OCI-LY3 (cell line): ENCODE measurements at regions not wholly inside any gene's neighbourhood (a gene's known extent, or its start where the extent isn't known, plus 50 kb on each side); places are given as distances from the start of the nearest gene placed in this dataset.

Experiments used
- H2AFZ ChIP-seq: fragments of 200-600, 300-600 bp; shearing (Covaris generic); 2 replicates; pipeline ENCODE4 v1.6.0; 2014; ENCODE audit warnings: antibody characterized with exemption, low read depth, low read length
- H3K27ac ChIP-seq: fragments of 200-600, 300-600 bp; sonication (generic); 2 replicates; pipeline ENCODE4 v1.5.1; 2014; ENCODE audit warnings: mild to moderate bottlenecking, low read length, moderate library complexity, mixed read lengths
- H3K27me3 ChIP-seq: fragments of 200-600, 300-600 bp; sonication (generic); 2 replicates; pipeline ENCODE4 v1.6.1; 2014; ENCODE audit warnings: low read depth, low read length, mixed read lengths
- H3K36me3 ChIP-seq: fragments of 200-600, 300-600 bp; sonication (generic); replicated peaks from 2 replicates; pipeline ENCODE3; 2014; ENCODE audit warnings: low read depth, low read length, mixed read lengths
- H3K4me1 ChIP-seq: fragments of 300-600, 200-600 bp; sonication (generic); 2 replicates; pipeline ENCODE4 v1.6.1; 2014; ENCODE audit warnings: low read length, mixed read lengths
- H3K4me2 ChIP-seq: fragments of 200-600, 300-600 bp; sonication (generic); 2 replicates; pipeline ENCODE4 v1.6.1; 2014; ENCODE audit warnings: low read length, mixed read lengths
- H3K4me3 ChIP-seq: fragments of 300-600, 200-600 bp; sonication (generic); 2 replicates; pipeline ENCODE4 v1.5.1; 2014; ENCODE audit warnings: antibody characterized with exemption, mild to moderate bottlenecking, low read length, moderate library complexity
- H3K79me2 ChIP-seq: fragments of 300-600, 200-600 bp; shearing (Covaris generic); 2 replicates; pipeline ENCODE4 v1.6.1; 2014; ENCODE audit warnings: mild to moderate bottlenecking, low read length, mixed read lengths
- H3K9ac ChIP-seq: fragments of 300-600, 200-600 bp; shearing (Covaris generic); 2 replicates; pipeline ENCODE4 v1.6.0; 2014; ENCODE audit warnings: mild to moderate bottlenecking, low read length, moderate library complexity
- H3K9me3 ChIP-seq: fragments of 200-600, 300-600 bp; shearing (Covaris generic); 2 replicates; pipeline ENCODE4 v1.6.1; 2014; ENCODE audit warnings: low read length, mixed read lengths; ENCODE audit not compliant: insufficient read depth
- H4K20me1 ChIP-seq: fragments of 200-600, 300-600 bp; sonication (generic); 2 replicates; pipeline ENCODE4 v1.6.1; 2016; ENCODE audit warnings: low read length, mixed read lengths; ENCODE audit not compliant: insufficient read depth
- CTCF ChIP-seq: fragments of 200-600, 300-600 bp; sonication (generic); IDR thresholded peaks from 2 replicates; pipeline ENCODE4 v1.5.1; 2014; ENCODE audit warnings: antibody characterized with exemption, low read length, low read depth
- EZH2phosphoT487 ChIP-seq: fragments of 200-600 bp; shearing (Covaris generic); IDR thresholded peaks from 2 replicates; pipeline ENCODE4 v1.6.1; 2018; ENCODE audit warnings: antibody characterized with exemption, mixed run types, low read depth

- Histone ChIP-seq H4K20me1 (no peaks in the 10 kb centered on the region), H3K36me3 (no peaks in the 10 kb centered on the region), H3K9ac (no peak overlapping the region), H3K27ac (no peak overlapping the region), H3K4me1 (no peaks in the 10 kb centered on the region), H3K79me2 (no peaks in the 10 kb centered on the region), H3K4me3 (no peak overlapping the region), H3K9me3 (no peaks in the 10 kb centered on the region), H2AFZ (no peak overlapping the region), H3K27me3 (no peaks in the 10 kb centered on the region), H3K4me2 (no peak overlapping the region)
- TF ChIP-seq CTCF (no peak), EZH2phosphoT487 (no peak)
Measured at GRCh38 chr12:25843976-25844375, 114.5 kb upstream of the RASSF8 start.

GRCh38 chr12:25845415-25845814 is 113.1 kb upstream of the RASSF8 start:
- Histone ChIP-seq H3K27ac (no peak overlapping the region), H2AFZ (no peak overlapping the region), H3K9me3 (no peaks in the 10 kb centered on the region), H3K9ac (no peak overlapping the region), H3K27me3 (no peaks in the 10 kb centered on the region), H3K79me2 (no peaks in the 10 kb centered on the region), H3K36me3 (no peaks in the 10 kb centered on the region), H3K4me2 (no peak overlapping the region), H4K20me1 (no peaks in the 10 kb centered on the region), H3K4me1 (no peaks in the 10 kb centered on the region), H3K4me3 (no peak overlapping the region)
- TF ChIP-seq EZH2phosphoT487 (no peak), CTCF (no peak)

GRCh38 chr12:25852792-25853191 is 105.7 kb upstream of the RASSF8 start:
- H3K36me3 ChIP-seq: no peaks in the 10 kb centered on the region
- H3K4me3 ChIP-seq: no peak overlapping the region
- no peaks in the 10 kb centered on the region for H3K4me1 ChIP-seq
- H4K20me1 ChIP-seq: no peaks in the 10 kb centered on the region
- no peak overlapping the region for H3K9ac ChIP-seq
- no peak overlapping the region for H3K4me2 ChIP-seq
- H3K27ac ChIP-seq: no peak overlapping the region
- H3K27me3 ChIP-seq: no peaks in the 10 kb centered on the region
- TF ChIP-seq CTCF: no peak
- no peak for TF ChIP-seq EZH2phosphoT487
- no peaks in the 10 kb centered on the region for H3K9me3 ChIP-seq
- no peak overlapping the region for H2AFZ ChIP-seq
- no peaks in the 10 kb centered on the region for H3K79me2 ChIP-seq

- no peak overlapping the region for H3K27ac ChIP-seq
- TF ChIP-seq EZH2phosphoT487 (no peak), CTCF (no peak)
- H3K4me3 ChIP-seq: no peak overlapping the region
- no peak overlapping the region for H2AFZ ChIP-seq
- H3K4me1 ChIP-seq: peaks cover 2% of the 10 kb centered on the region
- no peaks in the 10 kb centered on the region for H3K36me3 ChIP-seq
- no peaks in the 10 kb centered on the region for H4K20me1 ChIP-seq
- no peak overlapping the region for H3K9ac ChIP-seq
- no peak overlapping the region for H3K4me2 ChIP-seq
- H3K9me3 ChIP-seq: no peaks in the 10 kb centered on the region
- H3K27me3 ChIP-seq: no peaks in the 10 kb centered on the region
- H3K79me2 ChIP-seq: no peaks in the 10 kb centered on the region
Measured at GRCh38 chr12:25853316-25854095, 105.0 kb upstream of the RASSF8 start.
